ENCODE measurements at regions not wholly inside any gene's neighbourhood (a gene's known extent, or its start where the extent isn't known, plus 50 kb on each side); places are given as distances from the start of the nearest gene placed in this dataset.

DNA sequence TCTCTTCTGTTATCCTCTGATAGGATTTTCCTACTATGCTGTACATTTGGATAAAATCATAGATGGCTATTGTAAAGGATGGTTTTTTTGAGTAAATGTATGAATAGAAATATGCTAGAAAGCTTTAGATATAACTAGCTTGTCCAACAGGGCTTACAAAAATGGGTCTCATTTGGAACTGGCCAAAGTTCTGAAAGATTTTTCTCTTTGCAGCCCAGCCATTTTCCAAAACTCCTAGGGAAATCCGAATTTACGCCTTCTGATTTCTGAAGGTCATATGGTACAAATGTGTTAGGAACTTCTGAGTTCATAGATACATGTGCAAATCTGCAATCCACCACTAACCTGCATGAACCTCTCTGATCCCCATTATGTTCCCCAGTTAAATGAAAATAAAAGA is 603.9 kb upstream of the C9orf72 start:
- Mint-ChIP-seq H3K9me3 (peaks cover 0 to 10% (median 4%) of the 10 kb centered on the region in 8 donors), H3K4me1 (peaks cover 0 to 1% (median 0%) of the 10 kb centered on the region in 4 donors), H3K36me3 (no peaks in the 10 kb centered on the region), H3K4me3 (no peak overlapping the region), H3K27me3 (no peaks in the 10 kb centered on the region), H3K27ac (no peak overlapping the region)
- CTCF ChIA-PET (ENCODE audit: partially characterized antibody), result no interaction called here
- Histone ChIP-seq H3K27me3 (ENCODE audit: insufficient read depth, low read length) (no peaks in the 10 kb centered on the region), H3K27ac (ENCODE audit: low read depth, low read length) (no peak overlapping the region), H3K9me3 (ENCODE audit: control insufficient read depth in 1 of 2, low read length in 2 of 2) (no peaks in the 10 kb centered on the region), H3K36me3 (ENCODE audit: insufficient read depth, low read length) (no peaks in the 10 kb centered on the region), H3K4me1 (ENCODE audit: insufficient read depth, low read length) (no peaks in the 10 kb centered on the region), H3K4me3 (ENCODE audit: low read length in 2 of 2) (no peak overlapping the region)
- intact Hi-C loops (cut with micrococcal nuclease), result no loop called here
- no peak for DNase-seq
- POLR2A ChIA-PET (ENCODE audit: partially characterized antibody), result no interaction called here

- intact Hi-C loops (cut with micrococcal nuclease), result no loop called here
- Mint-ChIP-seq H3K4me1 (peaks cover 0 to 1% (median 0%) of the 10 kb centered on the region in 4 donors), H3K4me3 (no peak overlapping the region), H3K36me3 (no peaks in the 10 kb centered on the region), H3K9me3 (peaks cover 0 to 9% (median 4%) of the 10 kb centered on the region in 8 donors), H3K27me3 (peaks cover 0 to under 1% of the 10 kb centered on the region in 2 donors), H3K27ac (no peak overlapping the region)
- Histone ChIP-seq H3K4me1 (ENCODE audit: insufficient read depth, low read length) (no peaks in the 10 kb centered on the region), H3K9me3 (ENCODE audit: control insufficient read depth in 1 of 2, low read length in 2 of 2) (no peaks in the 10 kb centered on the region), H3K4me3 (ENCODE audit: low read length in 2 of 2) (no peak overlapping the region), H3K36me3 (ENCODE audit: insufficient read depth, low read length) (no peaks in the 10 kb centered on the region), H3K27me3 (ENCODE audit: insufficient read depth, low read length) (no peaks in the 10 kb centered on the region), H3K27ac (ENCODE audit: low read depth, low read length) (no peak overlapping the region)
- ChIA-PET CTCF (ENCODE audit: partially characterized antibody) (no interaction called here), POLR2A (ENCODE audit: partially characterized antibody) (no interaction called here)
- no peak for DNase-seq
These were observed 604.6 kb upstream of the C9orf72 start for GRCh38 chr9:28177925-28178324.

DNA sequence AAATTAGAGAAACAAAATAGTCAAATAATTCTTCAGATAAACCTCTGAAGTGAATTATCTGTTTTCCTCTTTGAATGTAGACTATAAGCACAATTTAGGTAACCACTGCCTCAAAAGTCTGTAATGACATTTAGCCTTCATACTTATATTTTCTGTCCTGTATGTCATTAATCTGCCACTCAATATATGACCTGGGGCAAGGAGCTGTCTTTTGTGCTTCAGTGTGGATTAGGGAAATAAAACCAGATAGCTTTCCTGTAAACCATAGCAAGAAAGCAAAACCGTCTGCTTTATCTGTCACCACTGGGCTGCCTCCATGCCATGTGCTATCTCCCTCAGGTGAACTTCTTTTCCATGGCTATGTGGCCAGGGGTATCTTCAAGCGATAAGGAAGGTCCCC is 606.6 kb upstream of the C9orf72 start:
- H3K27ac Mint-ChIP-seq, result no peak overlapping the region
- H3K9me3 Mint-ChIP-seq, result peaks cover 3 to 10% (median 5%) of the 10 kb centered on the region in 8 donors
- intact Hi-C loops (cut with micrococcal nuclease), result no loop called here
- Histone ChIP-seq H3K27me3 (ENCODE audit: insufficient read depth, low read length) (no peaks in the 10 kb centered on the region), H3K4me1 (ENCODE audit: insufficient read depth, low read length) (no peaks in the 10 kb centered on the region), H3K27ac (ENCODE audit: low read depth, low read length) (no peak overlapping the region), H3K36me3 (ENCODE audit: insufficient read depth, low read length) (no peaks in the 10 kb centered on the region), H3K4me3 (ENCODE audit: low read length in 2 of 2) (no peak overlapping the region), H3K9me3 (ENCODE audit: control insufficient read depth in 1 of 2, low read length in 2 of 2) (no peaks in the 10 kb centered on the region)
- ChIA-PET CTCF (ENCODE audit: partially characterized antibody) (no interaction called here), POLR2A (ENCODE audit: partially characterized antibody) (no interaction called here)
- H3K36me3 Mint-ChIP-seq, result no peaks in the 10 kb centered on the region
- H3K4me3 Mint-ChIP-seq, result no peak overlapping the region
- H3K4me1 Mint-ChIP-seq, result no peaks in the 10 kb centered on the region
- DNase-seq, result no peak
- peaks cover 0 to 1% of the 10 kb centered on the region in 2 donors for H3K27me3 Mint-ChIP-seq

DNA sequence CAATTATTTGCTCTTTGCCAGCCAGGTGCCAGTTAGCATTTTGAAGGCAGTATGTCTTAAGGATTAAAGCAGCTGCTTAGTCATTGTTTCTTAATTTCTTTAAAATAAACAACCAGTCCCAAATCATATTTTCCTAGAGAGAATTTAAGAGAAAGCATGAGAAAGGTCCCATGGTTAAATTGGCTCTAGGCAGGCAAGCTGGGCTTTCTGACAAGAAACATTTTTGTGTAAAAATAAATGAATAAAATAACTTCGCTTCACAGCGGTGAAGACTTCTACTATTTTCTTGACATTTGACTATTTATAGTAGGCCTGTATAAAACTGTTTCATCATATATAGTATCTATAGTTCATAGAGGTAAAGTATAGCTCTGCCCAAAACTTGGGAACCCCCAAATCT is 617.7 kb upstream of the C9orf72 start:
- intact Hi-C loops (cut with micrococcal nuclease), result no loop called here
- H3K36me3 ChIP-seq (ENCODE audit: insufficient read depth, low read length), result no peaks in the 10 kb centered on the region
- Mint-ChIP-seq H3K4me1 (no peaks in the 10 kb centered on the region), H3K27ac (no peak overlapping the region), H3K4me3 (no peak overlapping the region), H3K36me3 (no peaks in the 10 kb centered on the region), H3K9me3 (peaks cover 2 to 37% (median 18%) of the 10 kb centered on the region in 8 donors), H3K27me3 (no peaks in the 10 kb centered on the region)
- no peaks in the 10 kb centered on the region for H3K27me3 ChIP-seq (ENCODE audit: insufficient read depth, low read length)
- no peaks in the 10 kb centered on the region for H3K4me1 ChIP-seq (ENCODE audit: insufficient read depth, low read length)
- no peak overlapping the region for H3K27ac ChIP-seq (ENCODE audit: low read depth, low read length)
- H3K9me3 ChIP-seq (ENCODE audit: control insufficient read depth in 1 of 2, low read length in 2 of 2), result no peaks in the 10 kb centered on the region
- POLR2A ChIA-PET (ENCODE audit: partially characterized antibody), result no interaction called here
- CTCF ChIA-PET (ENCODE audit: partially characterized antibody), result no interaction called here
- DNase-seq, result no peak
- no peak overlapping the region for H3K4me3 ChIP-seq (ENCODE audit: low read length in 2 of 2)

GRCh38 chr9:28197653-28198052 is 624.4 kb upstream of the C9orf72 start:
- DNase-seq, result no peak

DNA sequence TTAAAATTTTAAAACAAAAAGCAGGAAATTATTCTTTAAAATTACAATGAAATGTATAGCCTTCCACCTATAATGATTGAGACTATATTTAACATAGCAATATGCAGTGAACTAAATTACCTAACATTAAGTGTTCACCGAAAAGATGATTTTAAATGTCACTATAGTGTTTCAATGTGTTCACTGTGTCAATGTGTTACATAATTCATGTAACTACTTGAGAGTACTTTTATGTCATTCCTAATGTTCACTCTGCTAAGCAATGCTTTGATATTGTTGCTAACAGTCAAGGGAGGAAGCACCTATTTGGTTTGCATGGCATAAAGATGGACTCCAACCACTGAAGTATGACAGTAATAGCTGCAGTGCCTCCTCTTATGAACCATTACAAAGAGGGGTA is 629.8 kb upstream of the C9orf72 start:
- Mint-ChIP-seq H3K4me3 (no peak overlapping the region), H3K27ac (no peak overlapping the region), H3K36me3 (no peaks in the 10 kb centered on the region), H3K4me1 (no peaks in the 10 kb centered on the region), H3K27me3 (no peaks in the 10 kb centered on the region), H3K9me3 (peaks cover 0 to 7% (median 2%) of the 10 kb centered on the region in 8 donors)
- H3K9me3 ChIP-seq (ENCODE audit: control insufficient read depth in 1 of 2, low read length in 2 of 2), result no peaks in the 10 kb centered on the region
- no peak overlapping the region for H3K27ac ChIP-seq (ENCODE audit: low read depth, low read length)
- CTCF ChIA-PET (ENCODE audit: partially characterized antibody), result no interaction called here
- intact Hi-C loops (cut with micrococcal nuclease), result no loop called here
- no peak overlapping the region for H3K4me3 ChIP-seq (ENCODE audit: low read length in 2 of 2)
- POLR2A ChIA-PET (ENCODE audit: partially characterized antibody), result no interaction called here
- H3K36me3 ChIP-seq (ENCODE audit: insufficient read depth, low read length), result no peaks in the 10 kb centered on the region
- no peaks in the 10 kb centered on the region for H3K4me1 ChIP-seq (ENCODE audit: insufficient read depth, low read length)
- DNase-seq, result no peak
- H3K27me3 ChIP-seq (ENCODE audit: insufficient read depth, low read length), result no peaks in the 10 kb centered on the region

More at GRCh38 chr9:28197653-28198052, 624.4 kb upstream of the C9orf72 start:
- Histone ChIP-seq H3K4me1 (ENCODE audit: insufficient read depth, low read length) (no peaks in the 10 kb centered on the region), H3K9me3 (ENCODE audit: control insufficient read depth in 1 of 2, low read length in 2 of 2) (no peaks in the 10 kb centered on the region), H3K4me3 (ENCODE audit: low read length in 2 of 2) (no peak overlapping the region), H3K27me3 (ENCODE audit: insufficient read depth, low read length) (no peaks in the 10 kb centered on the region), H3K27ac (ENCODE audit: low read depth, low read length) (no peak overlapping the region), H3K36me3 (ENCODE audit: insufficient read depth, low read length) (no peaks in the 10 kb centered on the region)
- Mint-ChIP-seq H3K4me3 (no peak overlapping the region), H3K9me3 (peaks cover 0 to 8% (median 2%) of the 10 kb centered on the region in 8 donors), H3K4me1 (no peaks in the 10 kb centered on the region), H3K36me3 (no peaks in the 10 kb centered on the region), H3K27ac (no peak overlapping the region), H3K27me3 (no peaks in the 10 kb centered on the region)
- POLR2A ChIA-PET (ENCODE audit: partially characterized antibody), result no interaction called here
- intact Hi-C loops (cut with micrococcal nuclease), result no loop called here
- CTCF ChIA-PET (ENCODE audit: partially characterized antibody), result no interaction called here

DNA sequence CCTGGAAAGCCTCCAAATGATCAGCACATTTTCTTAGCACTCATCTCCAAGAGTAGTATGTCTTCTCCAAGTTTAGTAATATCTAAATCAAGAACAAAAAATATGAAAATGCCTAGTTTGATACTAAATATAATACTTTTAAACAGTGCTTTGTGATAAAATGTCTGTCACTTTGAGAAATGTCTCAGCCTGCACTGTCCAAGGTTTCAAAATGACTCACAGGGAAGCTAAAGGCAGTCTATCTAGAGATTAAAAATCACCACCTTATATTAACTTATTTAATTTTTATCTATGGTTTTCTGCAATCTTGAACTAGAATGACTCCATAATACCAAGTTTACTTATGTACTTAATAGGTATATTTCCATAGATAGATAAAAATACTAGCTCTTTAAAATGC is 633.0 kb upstream of the C9orf72 start:
- no peaks in the 10 kb centered on the region for H3K36me3 ChIP-seq (ENCODE audit: insufficient read depth, low read length)
- no peaks in the 10 kb centered on the region for H3K27me3 ChIP-seq (ENCODE audit: insufficient read depth, low read length)
- Mint-ChIP-seq H3K4me3 (no peak overlapping the region), H3K4me1 (no peaks in the 10 kb centered on the region), H3K27ac (no peak overlapping the region), H3K27me3 (no peaks in the 10 kb centered on the region), H3K9me3 (peaks cover 0 to 14% (median 3%) of the 10 kb centered on the region in 8 donors), H3K36me3 (no peaks in the 10 kb centered on the region)
- CTCF ChIA-PET (ENCODE audit: partially characterized antibody), result no interaction called here
- H3K4me3 ChIP-seq (ENCODE audit: low read length in 2 of 2), result no peak overlapping the region
- no peak overlapping the region for H3K27ac ChIP-seq (ENCODE audit: low read depth, low read length)
- intact Hi-C loops (cut with micrococcal nuclease), result no loop called here
- no peak for DNase-seq
- no peaks in the 10 kb centered on the region for H3K4me1 ChIP-seq (ENCODE audit: insufficient read depth, low read length)
- POLR2A ChIA-PET (ENCODE audit: partially characterized antibody), result no interaction called here
- H3K9me3 ChIP-seq (ENCODE audit: control insufficient read depth in 1 of 2, low read length in 2 of 2), result no peaks in the 10 kb centered on the region

- H3K36me3 ChIP-seq (ENCODE audit: insufficient read depth, low read length), result no peaks in the 10 kb centered on the region
- DNase-seq, result no peak
- no peak overlapping the region for H3K27ac ChIP-seq (ENCODE audit: low read depth, low read length)
- H3K4me1 ChIP-seq (ENCODE audit: insufficient read depth, low read length), result no peaks in the 10 kb centered on the region
- intact Hi-C loops (cut with micrococcal nuclease), result no loop called here
- no peaks in the 10 kb centered on the region for H3K9me3 ChIP-seq (ENCODE audit: control insufficient read depth in 1 of 2, low read length in 2 of 2)
- Mint-ChIP-seq H3K27ac (no peak overlapping the region), H3K36me3 (no peaks in the 10 kb centered on the region), H3K27me3 (no peaks in the 10 kb centered on the region), H3K4me1 (no peaks in the 10 kb centered on the region), H3K4me3 (no peak overlapping the region), H3K9me3 (peaks cover 0 to 11% (median 3%) of the 10 kb centered on the region in 8 donors)
- H3K4me3 ChIP-seq (ENCODE audit: low read length in 2 of 2), result no peak overlapping the region
- CTCF ChIA-PET (ENCODE audit: partially characterized antibody), result no interaction called here
- POLR2A ChIA-PET (ENCODE audit: partially characterized antibody), result no interaction called here
- H3K27me3 ChIP-seq (ENCODE audit: insufficient read depth, low read length), result no peaks in the 10 kb centered on the region
These were observed 634.4 kb upstream of the C9orf72 start for GRCh38 chr9:28207657-28208056.

Data from CD4-positive, alpha-beta memory T cell (primary cell).